K562 (cell line): ENCODE measurements at regions not wholly inside any gene's neighbourhood (a gene's known extent, or its start where the extent isn't known, plus 50 kb on each side); places are given as distances from the start of the nearest gene placed in this dataset.

ENCODE experiments used
- ADNP ChIP-seq: fragments of 200-800 bp; sonication (Bioruptor generic); IDR thresholded peaks from 2 replicates; pipeline ENCODE4 v1.6.1; 2016; ENCODE audit warnings: missing genetic modification characterization, missing compliant biosample characterization
- BACH1 ChIP-seq: fragments of 200-800 bp; sonication (Bioruptor generic); IDR thresholded peaks from 2 replicates; pipeline ENCODE4 v1.6.1; 2016; ENCODE audit warnings: missing genetic modification characterization, missing compliant biosample characterization
- C11orf30 ChIP-seq: fragments of 450-650 bp; IDR thresholded peaks from 2 replicates; pipeline ENCODE4 v1.6.1; 2016; ENCODE audit warnings: low read depth, mild to moderate bottlenecking
- CBFA2T2 ChIP-seq: fragments of 450-650 bp; conservative IDR thresholded peaks from 2 replicates; pipeline ENCODE4 v1.6.1; 2017; ENCODE audit warnings: mild to moderate bottlenecking
- CBFA2T3 ChIP-seq: fragments of 450-650 bp; IDR thresholded peaks from 2 replicates; pipeline ENCODE4 v1.6.1; 2017
- CREB1 ChIP-seq, 2 experiments: sonication (generic) in 1 of 2; formaldehyde crosslinking in 1 of 2; IDR thresholded peaks; 2 replicates each; pipeline versions ENCODE4 v1.6.1 to v1.8.0; 2012 to 2022; ENCODE audit warnings: inconsistent platforms in 1 of 2, mild to moderate bottlenecking in 1 of 2, missing genetic modification reagents in 1 of 2, moderate library complexity in 1 of 2
- ETV5 ChIP-seq: sonication (generic); formaldehyde crosslinking; IDR thresholded peaks from 2 replicates; pipeline ENCODE4 v1.4.0; 2020; ENCODE audit warnings: low read depth, mild to moderate bottlenecking, missing genetic modification reagents
- FOSL1 ChIP-seq: fragments of 200-800 bp; sonication (Bioruptor generic); conservative IDR thresholded peaks from 2 replicates; pipeline ENCODE4 v1.6.1; 2016; ENCODE audit warnings: missing genetic modification characterization, missing compliant biosample characterization
- FOXJ2 ChIP-seq: fragments of 200-800 bp; sonication (Bioruptor generic); IDR thresholded peaks from 2 replicates; pipeline ENCODE4 v1.6.1; 2016; ENCODE audit warnings: missing genetic modification characterization, missing compliant biosample characterization
- KDM1A ChIP-seq, 2 experiments: fragments of 450-650 bp; IDR thresholded peaks; 2 replicates each; pipeline ENCODE4 v1.6.1; 2016; ENCODE audit warnings: mild to moderate bottlenecking in 2 of 2
- MBD2 ChIP-seq: sonication (generic); IDR thresholded peaks from 2 replicates; pipeline ENCODE4 v1.6.1; 2016; ENCODE audit warnings: low read depth, borderline replicate concordance
- NR2C1 ChIP-seq, 2 experiments: fragments of 450-650 bp; IDR thresholded peaks; 2 replicates each; pipeline ENCODE4 v1.6.1; 2017; ENCODE audit warnings: mild to moderate bottlenecking in 2 of 2, antibody characterized with exemption in 1 of 2, inconsistent platforms in 1 of 2, missing compliant biosample characterization in 1 of 2, missing genetic modification characterization in 1 of 2
- POLR2AphosphoS2 ChIP-seq: IDR thresholded peaks from 2 replicates; pipeline ENCODE4 v1.6.1; 2012; ENCODE audit warnings: low read length, improper control_type of control experiment
- RHOXF2B ChIP-seq: fragments of 250-450 bp; sonication (Bioruptor Pico); conservative IDR thresholded peaks from 2 replicates; pipeline ENCODE4 v1.5.1; 2021
- SIN3A ChIP-seq, 2 experiments: fragments of 150-350 bp in 1 of 2; IDR thresholded peaks; 2 replicates each; pipeline ENCODE4 v1.6.1; 2011 to 2016; ENCODE audit warnings: borderline replicate concordance in 2 of 2, low read depth in 2 of 2, low read length in 2 of 2, mild to moderate bottlenecking in 2 of 2, moderate library complexity in 2 of 2; ENCODE audit not compliant: control insufficient read depth in 1 of 2
- SIN3B ChIP-seq: fragments of 450-650 bp; IDR thresholded peaks from 2 replicates; pipeline ENCODE4 v1.6.1; 2017; ENCODE audit warnings: low read depth, mild to moderate bottlenecking, moderate library complexity
- TEAD4 ChIP-seq, 2 experiments: sonication (generic) in 1 of 2; formaldehyde crosslinking in 1 of 2; IDR thresholded peaks; 2 replicates each; pipeline versions ENCODE4 v1.6.1 to v1.8.0; 2012 to 2022; ENCODE audit warnings: borderline replicate concordance in 1 of 2, inconsistent platforms in 1 of 2, low read length in 1 of 2, mild to moderate bottlenecking in 1 of 2, missing genetic modification reagents in 1 of 2
- U2AF1 ChIP-seq: fragments of 200-400 bp; formaldehyde crosslinking; optimal IDR thresholded peaks from 2 replicates; pipeline ENCODE3; 2017; ENCODE audit warnings: mild to moderate bottlenecking, low read depth, low read length, moderate library complexity
- ZEB2 ChIP-seq: fragments of 450-650 bp; IDR thresholded peaks from 2 replicates; pipeline ENCODE4 v1.6.1; 2016
- ZNF197 ChIP-seq: fragments of 200-800 bp; sonication (Bioruptor generic); IDR thresholded peaks from 2 replicates; pipeline ENCODE4 v1.6.1; 2016; ENCODE audit warnings: low read depth, missing genetic modification characterization, missing compliant biosample characterization
- ZNF347 ChIP-seq: fragments of 450-650 bp; formaldehyde crosslinking; IDR thresholded peaks from 2 replicates; pipeline ENCODE4 v1.4.0; 2020; ENCODE audit warnings: low read depth, mild to moderate bottlenecking, moderate library complexity
- ZNF696 ChIP-seq: fragments of 250-450 bp; sonication (Bioruptor Pico); conservative IDR thresholded peaks from 2 replicates; pipeline ENCODE4 v1.4.0; 2020; ENCODE audit warnings: mild to moderate bottlenecking, moderate library complexity
- TF ChIP-seq, protein P1 (sequence below): fragments of 450-650 bp; IDR thresholded peaks from 2 replicates; pipeline ENCODE4 v1.6.1; 2018; ENCODE audit not compliant: partially characterized antibody
- TF ChIP-seq, protein P2 (sequence below): fragments of 250-450 bp; sonication (Bioruptor Pico); IDR thresholded peaks from 2 replicates; pipeline ENCODE4 v1.5.0; 2020; ENCODE audit warnings: mild to moderate bottlenecking, borderline replicate concordance

DNA sequence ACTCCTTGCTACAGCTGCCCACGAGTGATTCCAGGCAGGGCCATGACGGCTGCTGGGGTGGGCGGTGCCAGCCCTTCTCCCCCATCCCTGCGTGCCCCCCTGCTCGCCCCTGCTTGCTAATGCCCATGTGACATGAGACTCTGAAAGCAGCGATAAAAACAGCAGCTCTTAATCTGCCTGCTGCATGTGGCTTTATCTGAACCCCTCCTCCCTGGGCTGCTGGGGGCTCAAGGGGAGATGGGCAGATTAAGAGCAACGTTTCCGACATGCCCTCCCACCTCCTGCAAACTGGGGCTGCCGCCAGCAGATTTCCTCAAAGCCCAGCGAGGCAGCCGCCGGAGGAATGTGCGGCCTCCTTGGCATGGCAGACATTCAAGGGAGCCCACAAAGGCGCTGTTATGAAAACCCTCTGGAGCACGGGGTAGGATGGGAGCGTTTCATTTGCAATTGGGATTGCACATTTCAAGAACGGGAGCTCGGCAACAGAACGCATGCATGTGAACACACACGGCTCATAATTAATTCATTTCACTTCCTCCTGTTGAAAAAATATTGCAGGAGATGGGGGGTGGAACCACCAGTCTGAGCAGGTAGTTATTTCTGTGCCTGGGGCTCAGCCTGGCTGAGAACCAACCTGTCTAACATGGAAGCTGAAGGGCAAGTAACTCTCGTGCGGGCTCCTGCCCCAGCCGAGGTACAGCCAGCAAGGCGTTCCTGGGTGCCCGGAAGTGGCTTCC lies 504.2 kb upstream of the PROK2 start (continued):
- TF ChIP-seq FOSL1 (tag) (peak; percentile 70), FOXJ2 (tag) (peak; percentile 64; the same call in 1 of the 2 replicates), U2AF1 (no peak), CBFA2T3 (peak; percentile 98), BACH1 (peak; percentile 27; the same call in 1 of the 2 replicates), MBD2 (peak; percentile 84), ZNF197 (CRISPR knock-in tag) (peak; percentile 52), ZNF696 (CRISPR knock-in tag) (no peak), KDM1A (IDR thresholded peaks at IDR 0.05) (peak; percentile 72 to 76), POLR2AphosphoS2 (no peak), SIN3A (IDR thresholded peaks at IDR 0.05; ENCODE audit: borderline replicate concordance in 2 of 2, control insufficient read depth in 1 of 2, low read depth in 2 of 2, low read length in 2 of 2) (no peak), CBFA2T2 (peak; percentile 96), RHOXF2B (no peak), C11orf30 (no peak), ETV5 (CRISPR knock-in tag) (0 out of 2 replicates have a peak, but pooled peaks have one; percentile 51), ZNF347 (CRISPR knock-in tag) (no peak), CREB1 (IDR thresholded peaks at IDR 0.05) (peak; percentile 55; the same call in 1 of the 2 replicates), CREB1 (CRISPR knock-in tag; IDR thresholded peaks at IDR 0.05) (peak; percentile 18; the same call in 1 of the 2 replicates), NR2C1 (IDR thresholded peaks at IDR 0.05) (no peak), NR2C1 (tag; IDR thresholded peaks at IDR 0.05) (no peak), TEAD4 (IDR thresholded peaks at IDR 0.05; ENCODE audit: low read length) (peak; percentile 95), TEAD4 (CRISPR knock-in tag; IDR thresholded peaks at IDR 0.05; ENCODE audit: borderline replicate concordance) (no peak), SIN3B (no peak), ZEB2 (no peak), ADNP (tag) (peak; percentile 53; the same call in 1 of the 2 replicates)
- TF ChIP-seq, protein P1, sequence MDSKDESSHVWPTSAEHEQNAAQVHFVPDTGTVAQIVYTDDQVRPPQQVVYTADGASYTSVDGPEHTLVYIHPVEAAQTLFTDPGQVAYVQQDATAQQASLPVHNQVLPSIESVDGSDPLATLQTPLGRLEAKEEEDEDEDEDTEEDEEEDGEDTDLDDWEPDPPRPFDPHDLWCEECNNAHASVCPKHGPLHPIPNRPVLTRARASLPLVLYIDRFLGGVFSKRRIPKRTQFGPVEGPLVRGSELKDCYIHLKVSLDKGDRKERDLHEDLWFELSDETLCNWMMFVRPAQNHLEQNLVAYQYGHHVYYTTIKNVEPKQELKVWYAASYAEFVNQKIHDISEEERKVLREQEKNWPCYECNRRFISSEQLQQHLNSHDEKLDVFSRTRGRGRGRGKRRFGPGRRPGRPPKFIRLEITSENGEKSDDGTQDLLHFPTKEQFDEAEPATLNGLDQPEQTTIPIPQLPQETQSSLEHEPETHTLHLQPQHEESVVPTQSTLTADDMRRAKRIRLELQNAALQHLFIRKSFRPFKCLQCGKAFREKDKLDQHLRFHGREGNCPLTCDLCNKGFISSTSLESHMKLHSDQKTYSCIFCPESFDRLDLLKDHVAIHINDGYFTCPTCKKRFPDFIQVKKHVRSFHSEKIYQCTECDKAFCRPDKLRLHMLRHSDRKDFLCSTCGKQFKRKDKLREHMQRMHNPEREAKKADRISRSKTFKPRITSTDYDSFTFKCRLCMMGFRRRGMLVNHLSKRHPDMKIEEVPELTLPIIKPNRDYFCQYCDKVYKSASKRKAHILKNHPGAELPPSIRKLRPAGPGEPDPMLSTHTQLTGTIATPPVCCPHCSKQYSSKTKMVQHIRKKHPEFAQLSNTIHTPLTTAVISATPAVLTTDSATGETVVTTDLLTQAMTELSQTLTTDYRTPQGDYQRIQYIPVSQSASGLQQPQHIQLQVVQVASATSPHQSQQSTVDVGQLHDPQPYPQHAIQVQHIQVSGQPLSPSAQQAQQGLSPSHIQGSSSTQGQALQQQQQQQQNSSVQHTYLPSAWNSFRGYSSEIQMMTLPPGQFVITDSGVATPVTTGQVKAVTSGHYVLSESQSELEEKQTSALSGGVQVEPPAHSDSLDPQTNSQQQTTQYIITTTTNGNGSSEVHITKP = no peak
- TF ChIP-seq, protein P2, sequence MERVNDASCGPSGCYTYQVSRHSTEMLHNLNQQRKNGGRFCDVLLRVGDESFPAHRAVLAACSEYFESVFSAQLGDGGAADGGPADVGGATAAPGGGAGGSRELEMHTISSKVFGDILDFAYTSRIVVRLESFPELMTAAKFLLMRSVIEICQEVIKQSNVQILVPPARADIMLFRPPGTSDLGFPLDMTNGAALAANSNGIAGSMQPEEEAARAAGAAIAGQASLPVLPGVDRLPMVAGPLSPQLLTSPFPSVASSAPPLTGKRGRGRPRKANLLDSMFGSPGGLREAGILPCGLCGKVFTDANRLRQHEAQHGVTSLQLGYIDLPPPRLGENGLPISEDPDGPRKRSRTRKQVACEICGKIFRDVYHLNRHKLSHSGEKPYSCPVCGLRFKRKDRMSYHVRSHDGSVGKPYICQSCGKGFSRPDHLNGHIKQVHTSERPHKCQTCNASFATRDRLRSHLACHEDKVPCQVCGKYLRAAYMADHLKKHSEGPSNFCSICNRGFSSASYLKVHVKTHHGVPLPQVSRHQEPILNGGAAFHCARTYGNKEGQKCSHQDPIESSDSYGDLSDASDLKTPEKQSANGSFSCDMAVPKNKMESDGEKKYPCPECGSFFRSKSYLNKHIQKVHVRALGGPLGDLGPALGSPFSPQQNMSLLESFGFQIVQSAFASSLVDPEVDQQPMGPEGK (CRISPR knock-in tag) = no peak
